ENCODE measurements at regions not wholly inside any gene's neighbourhood (a gene's known extent, or its start where the extent isn't known, plus 50 kb on each side); places are given as distances from the start of the nearest gene placed in this dataset.
"Not testable (repeated sequence)": the region's sequence is repeated elsewhere in the genome, so short reads cannot be mapped to it uniquely, and the experiment has no call there.

GRCh38 chr6:119436583-119436982 lies 87.0 kb upstream of the MAN1A1 start:
- Histone ChIP-seq H3K4me3 (no peak overlapping the region), H3K27ac (no peak overlapping the region), H3K27me3 (no peaks in the 10 kb centered on the region), H3K36me3 (no peaks in the 10 kb centered on the region), H3K9me3 (no peaks in the 10 kb centered on the region), H3K4me1 (no peaks in the 10 kb centered on the region)
- no peak for TF ChIP-seq CTCF (IDR thresholded peaks at IDR 0.05)
- no peak for DNase-seq
- intact Hi-C loops (cut with DNase I; ENCODE audit: low total_unique reads), result no loop called here

GRCh38 chr6:119431799-119432198 lies 82.2 kb upstream of the MAN1A1 start:
- Histone ChIP-seq H3K9me3 (no peaks in the 10 kb centered on the region), H3K27me3 (no peaks in the 10 kb centered on the region), H3K4me1 (no peaks in the 10 kb centered on the region), H3K27ac (no peak overlapping the region), H3K36me3 (no peaks in the 10 kb centered on the region), H3K4me3 (no peak overlapping the region)
- intact Hi-C loops (cut with DNase I; ENCODE audit: low total_unique reads), result no loop called here
- TF ChIP-seq CTCF (IDR thresholded peaks at IDR 0.05), result no peak
- no peak for DNase-seq

GRCh38 chr6:119430805-119431204 lies 81.2 kb upstream of the MAN1A1 start:
- Histone ChIP-seq H3K27me3 (no peaks in the 10 kb centered on the region), H3K4me1 (no peaks in the 10 kb centered on the region), H3K36me3 (no peaks in the 10 kb centered on the region), H3K4me3 (no peak overlapping the region), H3K27ac (no peak overlapping the region), H3K9me3 (no peaks in the 10 kb centered on the region)
- TF ChIP-seq CTCF (IDR thresholded peaks at IDR 0.05), result no peak
- no peak for DNase-seq
- intact Hi-C loops (cut with DNase I; ENCODE audit: low total_unique reads), result no loop called here

GRCh38 chr6:119428633-119429032 lies 79.1 kb upstream of the MAN1A1 start:
- no peaks in the 10 kb centered on the region for H3K27me3 ChIP-seq
- peaks cover 0 to 3% (median 0%) of the 10 kb centered on the region in 3 donors for H3K9me3 ChIP-seq
- no peak overlapping the region for H3K4me3 ChIP-seq
- H3K36me3 ChIP-seq, result no peaks in the 10 kb centered on the region
- TF ChIP-seq CTCF (IDR thresholded peaks at IDR 0.05), result no peak
- no peak for DNase-seq
- H3K4me1 ChIP-seq, result no peaks in the 10 kb centered on the region
- intact Hi-C loops (cut with DNase I; ENCODE audit: low total_unique reads), result no loop called here
- H3K27ac ChIP-seq, result no peak overlapping the region

GRCh38 chr6:119426619-119427018 lies 77.1 kb upstream of the MAN1A1 start:
- TF ChIP-seq CTCF (IDR thresholded peaks at IDR 0.05), result no peak
- Histone ChIP-seq H3K4me1 (no peaks in the 10 kb centered on the region), H3K9me3 (peaks cover 0 to 19% (median 0%) of the 10 kb centered on the region in 3 donors), H3K27me3 (no peaks in the 10 kb centered on the region), H3K4me3 (no peak overlapping the region), H3K27ac (no peak overlapping the region), H3K36me3 (no peaks in the 10 kb centered on the region)
- no peak for DNase-seq
- intact Hi-C loops (cut with DNase I; ENCODE audit: low total_unique reads), result no loop called here

GRCh38 chr6:119423996-119424395 lies 74.4 kb upstream of the MAN1A1 start:
- Histone ChIP-seq H3K27ac (no peak overlapping the region), H3K4me1 (no peaks in the 10 kb centered on the region), H3K36me3 (no peaks in the 10 kb centered on the region), H3K9me3 (peaks cover 0 to 37% (median 0%) of the 10 kb centered on the region in 3 donors), H3K4me3 (no peak overlapping the region), H3K27me3 (no peaks in the 10 kb centered on the region)
- intact Hi-C loops (cut with DNase I; ENCODE audit: low total_unique reads), result no loop called here
- TF ChIP-seq CTCF (IDR thresholded peaks at IDR 0.05), result no peak
- DNase-seq, result no peak

- intact Hi-C loops (cut with DNase I; ENCODE audit: low total_unique reads); DNase-seq; H3K4me1 ChIP-seq; H3K4me3 ChIP-seq; H3K36me3 ChIP-seq; H3K27me3 ChIP-seq; H3K27ac ChIP-seq: not testable (repeated sequence)
- H3K9me3 ChIP-seq, result peaks cover 0 to 63% (median 7%) of the 10 kb centered on the region in 3 donors
Measured at GRCh38 chr6:119418084-119418483, 68.5 kb upstream of the MAN1A1 start.

Data from tibial artery (tissue), 4 donors.